GM11168 (cell line): ENCODE measurements at regions not wholly inside any gene's neighbourhood (a gene's known extent, or its start where the extent isn't known, plus 50 kb on each side); places are given as distances from the start of the nearest gene placed in this dataset.

ENCODE experiments used
- in situ Hi-C: fragments of 300-500 bp; cut with MboI; formaldehyde crosslinking; loops from one replicate; pipeline ENCODE4 v1.12.0; 2022; ENCODE audit warnings: low sequenced_read_pairs; ENCODE audit not compliant: unreplicated experiment

DNA sequence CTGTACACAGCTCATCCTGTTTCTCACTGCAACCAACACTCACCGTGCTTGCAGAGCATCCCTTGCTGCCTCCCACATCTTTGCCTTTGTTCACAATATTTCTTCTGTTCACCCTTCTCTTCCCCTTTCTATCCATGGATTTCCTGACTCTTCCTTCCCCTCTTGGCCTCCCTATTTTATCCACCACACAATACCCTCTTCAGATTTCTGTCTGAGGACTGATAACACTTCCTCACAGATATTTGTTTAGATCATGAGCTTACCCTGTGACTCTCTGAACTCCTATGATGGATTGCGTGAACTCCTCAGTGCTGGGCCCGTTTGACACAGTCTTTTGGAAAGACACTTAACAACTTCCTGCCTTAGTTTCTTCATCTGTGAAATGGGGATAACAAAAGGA lies 62.8 kb upstream of the GPR158 start:
- in situ Hi-C loops: no loop called here

DNA sequence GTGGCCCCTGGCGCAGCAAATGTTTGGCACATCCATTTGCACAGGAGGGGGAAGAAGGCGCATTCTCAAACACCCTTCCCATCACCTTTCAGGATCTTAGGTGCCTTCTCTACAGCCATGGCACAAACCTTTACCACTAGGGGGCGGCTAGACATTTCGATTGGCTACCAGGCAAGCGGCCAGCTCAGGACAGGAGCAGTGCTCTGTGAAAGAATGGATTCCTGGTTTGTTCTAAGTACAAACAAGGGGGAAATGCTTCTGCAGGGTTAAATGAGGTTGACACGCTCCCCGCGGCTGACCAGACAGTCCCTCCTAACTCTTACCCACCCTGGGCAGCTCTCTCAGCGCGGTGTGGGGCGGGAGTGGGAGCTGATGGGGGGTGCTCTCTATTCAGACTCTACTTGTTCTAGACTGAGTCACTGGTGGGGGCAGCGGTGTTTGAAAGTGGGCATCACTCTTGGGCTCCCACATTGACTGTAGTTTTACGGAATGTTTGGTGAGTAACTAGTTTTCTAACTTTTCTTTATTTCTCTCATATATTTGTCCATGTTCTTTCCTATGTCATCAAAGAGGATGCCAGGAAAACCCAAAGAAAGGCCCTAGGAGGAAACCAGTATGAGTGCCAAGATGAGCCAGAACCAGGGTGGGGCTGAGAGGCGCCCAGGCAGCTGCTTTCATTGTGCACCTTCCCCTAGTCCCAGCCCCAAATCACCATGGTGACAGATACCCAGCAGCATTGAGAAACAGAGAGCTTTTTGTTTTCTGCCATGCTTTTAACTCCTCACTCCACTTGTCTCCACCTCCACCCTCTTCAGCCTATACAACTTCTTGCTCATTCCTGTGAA lies 61.4 kb upstream of the GPR158 start:
- in situ Hi-C loops: no loop called here

DNA sequence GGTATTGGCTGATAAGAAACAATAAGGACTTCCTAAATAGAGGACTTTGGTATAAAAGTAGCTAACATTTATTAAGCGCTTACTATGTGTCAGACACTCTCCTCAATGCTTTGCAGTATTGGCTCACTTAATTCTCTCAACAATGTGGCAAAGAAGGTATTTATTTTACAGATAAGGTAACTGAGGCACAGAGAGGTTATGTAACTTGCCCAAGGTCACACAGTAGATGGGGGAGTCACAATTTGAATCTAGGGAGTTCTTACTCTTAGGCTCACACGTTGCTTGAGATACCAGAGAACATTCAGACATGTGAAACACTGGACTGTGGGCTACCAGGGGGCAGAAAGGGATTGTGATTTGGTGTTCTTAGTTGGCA lies 60.8 kb upstream of the GPR158 start:
- in situ Hi-C loops: no loop called here

DNA sequence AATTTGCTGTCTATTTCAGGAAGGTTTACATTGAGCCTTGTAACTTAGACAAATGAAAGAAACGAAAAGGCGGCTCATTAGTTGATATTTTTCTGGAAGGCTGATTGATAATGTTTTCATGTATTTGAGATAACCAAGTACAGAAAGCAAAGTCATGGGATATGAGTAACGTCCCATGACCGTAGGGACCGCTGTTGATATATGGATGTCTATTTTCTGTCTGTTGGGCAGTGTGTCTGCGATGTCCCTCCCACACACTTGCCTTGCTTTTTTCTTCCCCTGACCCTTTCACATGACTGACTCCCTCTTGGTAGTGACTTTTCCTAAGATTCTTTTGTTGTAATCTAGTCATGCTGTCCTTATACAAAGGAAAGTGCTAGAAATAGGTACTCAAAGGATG lies 57.0 kb upstream of the GPR158 start:
- in situ Hi-C loops: no loop called here

DNA sequence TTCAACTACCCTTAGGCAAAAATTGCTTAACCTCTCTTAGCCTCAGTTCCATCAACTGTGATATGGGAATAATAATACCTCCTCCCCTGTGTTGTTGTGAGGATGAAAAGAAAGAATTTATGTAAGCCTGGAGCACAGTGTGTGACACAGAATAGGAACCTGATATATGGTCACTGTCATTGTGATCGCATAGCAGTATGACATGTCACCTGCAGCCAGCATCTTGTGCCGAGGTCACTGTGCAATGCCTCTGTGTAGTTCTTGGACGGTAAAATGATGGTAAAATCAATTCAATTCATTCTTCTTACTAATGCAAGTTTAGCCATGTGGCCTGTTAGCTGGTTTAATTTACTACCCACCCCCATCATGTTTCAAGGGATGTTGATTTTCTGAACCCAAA lies 54.6 kb upstream of the GPR158 start:
- in situ Hi-C loops: no loop called here
